Neuronal stem cell (in vitro differentiated cells): ENCODE measurements at regions not wholly inside any gene's neighbourhood (a gene's known extent, or its start where the extent isn't known, plus 50 kb on each side); places are given as distances from the start of the nearest gene placed in this dataset.
"Not testable (repeated sequence)": the region's sequence is repeated elsewhere in the genome, so short reads cannot be mapped to it uniquely, and the experiment has no call there.

ENCODE experiments used
- DNase-seq: peaks from one replicate; pipeline ENCODE4 v3.0.0-alpha.2; 2013; ENCODE audit warnings: low spot score
- H2AFZ ChIP-seq: one replicate; pipeline ENCODE4 v1.6.1; 2013; ENCODE audit warnings: mild to moderate bottlenecking, low read length, inconsistent platforms
- H2AK5ac ChIP-seq: 2 replicates; pipeline ENCODE4 v1.6.1; 2013; ENCODE audit warnings: low read depth, mild to moderate bottlenecking, inconsistent platforms, low read length, moderate library complexity, mixed read lengths
- H2BK120ac ChIP-seq: 2 replicates; pipeline ENCODE4 v1.6.1; 2013; ENCODE audit warnings: low read depth, mild to moderate bottlenecking, inconsistent platforms, low read length, moderate library complexity, mixed read lengths
- H2BK12ac ChIP-seq: one replicate; pipeline ENCODE4 v1.6.1; 2013; ENCODE audit warnings: low read length, inconsistent platforms
- H2BK15ac ChIP-seq: 2 replicates; pipeline ENCODE4 v1.6.1; 2013; ENCODE audit warnings: mild to moderate bottlenecking, low read length, inconsistent platforms, mixed read lengths
- H2BK5ac ChIP-seq: one replicate; pipeline ENCODE4 v1.6.1; 2013; ENCODE audit warnings: inconsistent platforms, mild to moderate bottlenecking, low read length, moderate library complexity
- H3K14ac ChIP-seq: one replicate; pipeline ENCODE4 v1.6.1; 2013; ENCODE audit warnings: low read length, inconsistent platforms
- H3K18ac ChIP-seq: 2 replicates; pipeline ENCODE4 v1.6.1; 2013; ENCODE audit warnings: low read length, inconsistent platforms
- H3K23ac ChIP-seq: 2 replicates; pipeline ENCODE4 v1.6.1; 2013; ENCODE audit warnings: low read depth, mild to moderate bottlenecking, mixed read lengths, low read length, inconsistent platforms; ENCODE audit not compliant: poor library complexity
- H3K27ac ChIP-seq: replicated peaks from 3 replicates; pipeline ENCODE4 v1.5.1; 2013; ENCODE audit warnings: low read length, inconsistent platforms
- H3K27me3 ChIP-seq, 3 experiments: 2 replicates each; pipeline ENCODE4 v1.6.1; 2013; ENCODE audit warnings: low read length in 3 of 3, mild to moderate bottlenecking in 2 of 3, inconsistent platforms in 1 of 3, low read depth in 1 of 3, mixed read lengths in 1 of 3, moderate library complexity in 1 of 3; ENCODE audit not compliant: control insufficient read depth in 3 of 3, insufficient read depth in 3 of 3
- H3K36me3 ChIP-seq, 2 donors: replicated peaks in 1 of 2; 2 replicates each; pipeline ENCODE4 v1.6.1; 2013; ENCODE audit warnings: low read length in 2 of 2; ENCODE audit not compliant: control insufficient read depth in 2 of 2, insufficient read depth in 2 of 2
- H3K4ac ChIP-seq: 2 replicates; pipeline ENCODE4 v1.6.1; 2013; ENCODE audit warnings: inconsistent platforms, mild to moderate bottlenecking, low read length, moderate library complexity
- H3K4me1 ChIP-seq, 2 donors: 1 replicate in 1 of 2; 2 replicates in 1 of 2; pipeline ENCODE4 v1.6.1; 2013; ENCODE audit warnings: low read length in 2 of 2, low read depth in 1 of 2; ENCODE audit not compliant: control insufficient read depth in 2 of 2, insufficient read depth in 1 of 2
- H3K4me2 ChIP-seq: one replicate; pipeline ENCODE4 v1.6.1; 2013; ENCODE audit warnings: mild to moderate bottlenecking, low read length, inconsistent platforms; ENCODE audit not compliant: insufficient read depth, poor library complexity, severe bottlenecking
- H3K4me3 ChIP-seq, 2 donors: 2 replicates each; pipeline ENCODE4 v1.5.1; 2013; ENCODE audit warnings: low read length in 2 of 2, mild to moderate bottlenecking in 2 of 2, inconsistent platforms in 1 of 2, moderate library complexity in 1 of 2
- H3K79me1 ChIP-seq: one replicate; pipeline ENCODE4 v1.6.1; 2013; ENCODE audit warnings: low read depth, mild to moderate bottlenecking, inconsistent platforms, low read length, moderate library complexity
- H3K9ac ChIP-seq: one replicate; pipeline ENCODE4 v1.6.1; 2013; ENCODE audit warnings: mild to moderate bottlenecking, low read depth, low read length, inconsistent platforms; ENCODE audit not compliant: poor library complexity
- H3K9me3 ChIP-seq, 2 donors: replicated peaks in 1 of 2; 2 replicates each; pipeline versions ENCODE3 to v1.6.1; 2013; ENCODE audit warnings: low read length in 2 of 2, mild to moderate bottlenecking in 2 of 2, inconsistent platforms in 1 of 2, low read depth in 1 of 2, mixed read lengths in 1 of 2, moderate library complexity in 1 of 2; ENCODE audit not compliant: control insufficient read depth in 2 of 2, insufficient read depth in 1 of 2
- H4K8ac ChIP-seq: one replicate; pipeline ENCODE4 v1.6.1; 2013; ENCODE audit warnings: low read depth, mild to moderate bottlenecking, inconsistent platforms, low read length, moderate library complexity
- H4K91ac ChIP-seq: one replicate; pipeline ENCODE4 v1.6.1; 2013; ENCODE audit warnings: low read length, low read depth, mild to moderate bottlenecking, inconsistent platforms; ENCODE audit not compliant: poor library complexity
- WGBS, 2 donors: extraction: QIAGEN DNeasy Blood & Tissue Kit; methylation state at CpG; one replicate each; pipeline ENCODE4 v1.1.7; 2013; ENCODE audit warnings: missing lambda C conversion rate in 2 of 2, mixed read lengths in 1 of 2; ENCODE audit not compliant: insufficient read length in 2 of 2, insufficient replicate concordance in 1 of 2; ENCODE audit errors: extremely low coverage in 2 of 2; 5-methylcytosine and 5-hydroxymethylcytosine counted together

DNA sequence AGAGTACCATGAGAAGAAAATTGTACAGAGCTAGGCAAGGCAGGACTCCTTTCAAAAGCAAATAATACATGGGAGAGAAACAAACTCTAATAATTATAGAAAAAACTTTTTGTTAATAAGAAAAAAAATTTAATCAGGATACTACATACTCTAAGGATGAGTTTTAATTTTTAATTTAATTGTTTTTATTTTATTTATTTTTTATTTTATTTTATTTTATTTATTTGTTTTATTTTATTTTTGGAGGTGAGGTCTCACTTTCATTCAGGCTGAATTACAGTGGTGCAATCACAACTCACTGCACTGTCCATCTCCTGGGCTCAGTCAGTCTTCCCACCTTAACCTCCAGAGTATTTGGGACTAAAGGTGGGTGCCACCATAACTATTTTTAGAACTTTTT is 1347.2 kb downstream of the NLGN4Y start:
- H3K79me1 ChIP-seq = no peaks in the 10 kb centered on the region

DNA sequence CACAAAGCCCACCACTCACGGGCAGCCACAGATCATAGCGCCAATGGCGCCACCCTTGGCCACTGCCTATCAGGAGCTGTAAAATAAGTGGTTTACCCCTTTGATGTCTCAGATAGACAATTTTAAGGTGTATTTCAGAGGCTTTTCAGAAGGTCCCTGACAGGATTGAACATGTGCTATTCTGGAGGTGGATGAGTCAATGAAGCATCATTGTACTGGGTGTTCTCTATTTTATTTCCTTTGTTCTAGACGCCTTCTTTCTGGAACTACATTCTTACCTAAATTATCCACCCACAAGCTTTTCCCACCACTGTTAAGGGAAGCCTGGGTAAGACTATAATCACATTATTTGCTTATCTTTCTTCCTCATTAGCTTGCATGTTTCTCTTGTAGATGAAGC is 1351.6 kb downstream of the NLGN4Y start:
- not testable (repeated sequence) for H2AFZ ChIP-seq, H3K18ac ChIP-seq, H3K9ac ChIP-seq, H3K27me3 ChIP-seq, H3K36me3 ChIP-seq, H3K4ac ChIP-seq, DNase-seq, H3K9me3 ChIP-seq, H3K4me3 ChIP-seq, H4K91ac ChIP-seq, H3K4me2 ChIP-seq, H3K27ac ChIP-seq, H2BK5ac ChIP-seq, H2BK120ac ChIP-seq, H2BK15ac ChIP-seq, H2AK5ac ChIP-seq, H3K23ac ChIP-seq, H3K14ac ChIP-seq, H2BK12ac ChIP-seq, H3K4me1 ChIP-seq, H4K8ac ChIP-seq, H3K79me1 ChIP-seq
- no CpG with 5 or more reads among the region's 4 CpGs for WGBS, 2 donors

More for the DNA sequence above, 1347.2 kb downstream of the NLGN4Y start:
- Histone ChIP-seq H3K4ac (no peak overlapping the region), H4K91ac (no peak overlapping the region), H3K9me3 (no peaks in the 10 kb centered on the region), H3K9ac (no peak overlapping the region), H3K18ac (no peak overlapping the region), H2AK5ac (no peak overlapping the region), H3K27me3 (no peaks in the 10 kb centered on the region), H3K27ac (no peak overlapping the region), H2BK15ac (no peak overlapping the region), H3K4me2 (no peak overlapping the region), H3K4me3 (no peak overlapping the region), H2BK5ac (no peak overlapping the region), H2BK12ac (no peak overlapping the region), H3K4me1 (peaks cover 0 to 2% of the 10 kb centered on the region in 2 donors), H4K8ac (no peak overlapping the region), H3K23ac (no peak overlapping the region), H3K36me3 (no peaks in the 10 kb centered on the region), H3K14ac (no peak overlapping the region), H2BK120ac (no peak overlapping the region), H2AFZ (no peak overlapping the region)
- no peak for DNase-seq

DNA sequence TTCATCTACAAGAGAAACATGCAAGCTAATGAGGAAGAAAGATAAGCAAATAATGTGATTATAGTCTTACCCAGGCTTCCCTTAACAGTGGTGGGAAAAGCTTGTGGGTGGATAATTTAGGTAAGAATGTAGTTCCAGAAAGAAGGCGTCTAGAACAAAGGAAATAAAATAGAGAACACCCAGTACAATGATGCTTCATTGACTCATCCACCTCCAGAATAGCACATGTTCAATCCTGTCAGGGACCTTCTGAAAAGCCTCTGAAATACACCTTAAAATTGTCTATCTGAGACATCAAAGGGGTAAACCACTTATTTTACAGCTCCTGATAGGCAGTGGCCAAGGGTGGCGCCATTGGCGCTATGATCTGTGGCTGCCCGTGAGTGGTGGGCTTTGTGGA is 1379.2 kb downstream of the NLGN4Y start:
- not testable (repeated sequence) for H2BK5ac ChIP-seq, H3K27me3 ChIP-seq, DNase-seq, H3K14ac ChIP-seq, H2AFZ ChIP-seq, H3K9me3 ChIP-seq, H3K18ac ChIP-seq, H3K27ac ChIP-seq, H3K4ac ChIP-seq, H2BK15ac ChIP-seq, H2BK12ac ChIP-seq, H3K23ac ChIP-seq, H4K8ac ChIP-seq, H3K79me1 ChIP-seq, H3K4me2 ChIP-seq, H3K4me3 ChIP-seq, H4K91ac ChIP-seq, H2AK5ac ChIP-seq, H3K9ac ChIP-seq, H3K36me3 ChIP-seq, H2BK120ac ChIP-seq, H3K4me1 ChIP-seq
- no CpG with 5 or more reads among the region's 4 CpGs for WGBS, 2 donors

- WGBS, 2 donors = no CpG with 5 or more reads among the region's 2 CpGs
- H3K9ac ChIP-seq = no peak overlapping the region
- no peak for DNase-seq
Measured at GRCh38 chrY:15905557-15905956, 1381.2 kb downstream of the NLGN4Y start.

More at GRCh38 chrY:15905557-15905956, 1381.2 kb downstream of the NLGN4Y start:
- no peak overlapping the region for H4K8ac ChIP-seq
- H3K4me3 ChIP-seq = no peak overlapping the region
- H4K91ac ChIP-seq = no peak overlapping the region
- H3K4me2 ChIP-seq = no peak overlapping the region
- H3K9me3 ChIP-seq = no peaks in the 10 kb centered on the region
- no peak overlapping the region for H2BK120ac ChIP-seq
- no peaks in the 10 kb centered on the region for H3K36me3 ChIP-seq
- no peaks in the 10 kb centered on the region for H3K27me3 ChIP-seq
- H2BK5ac ChIP-seq = no peak overlapping the region
- no peak overlapping the region for H3K23ac ChIP-seq
- H3K4me1 ChIP-seq = no peaks in the 10 kb centered on the region
- no peak overlapping the region for H2BK15ac ChIP-seq
- no peak overlapping the region for H2BK12ac ChIP-seq
- H2AK5ac ChIP-seq = no peak overlapping the region
- no peak overlapping the region for H3K4ac ChIP-seq
- no peak overlapping the region for H3K27ac ChIP-seq
- H2AFZ ChIP-seq = no peak overlapping the region
- H3K79me1 ChIP-seq = no peaks in the 10 kb centered on the region
- H3K14ac ChIP-seq = no peak overlapping the region
- H3K18ac ChIP-seq = no peak overlapping the region
